Nephron progenitor cell (in vitro differentiated cells): ENCODE measurements at regions not wholly inside any gene's neighbourhood (a gene's known extent, or its start where the extent isn't known, plus 50 kb on each side); places are given as distances from the start of the nearest gene placed in this dataset.
"Not testable (repeated sequence)": the region's sequence is repeated elsewhere in the genome, so short reads cannot be mapped to it uniquely, and the experiment has no call there.

Experiments used
- DNase-seq: peaks from one replicate; pipeline ENCODE4 v3.0.0; 2021
- H3K27ac Mint-ChIP-seq: 2 replicates; pipeline ENCODE4 v1.8.0; 2021; ENCODE audit warnings: mild to moderate bottlenecking, moderate library complexity, mixed read lengths
- H3K27me3 Mint-ChIP-seq: 2 replicates; pipeline ENCODE4 v1.8.0; 2021; ENCODE audit warnings: mild to moderate bottlenecking, low read depth, mixed read lengths; ENCODE audit not compliant: poor library complexity
- H3K36me3 Mint-ChIP-seq: 2 replicates; pipeline ENCODE4 v1.8.0; 2021; ENCODE audit warnings: low read depth, mixed read lengths
- H3K4me1 Mint-ChIP-seq: 2 replicates; pipeline ENCODE4 v1.8.0; 2021; ENCODE audit warnings: mixed read lengths
- H3K4me3 Mint-ChIP-seq: 2 replicates; pipeline ENCODE4 v1.8.0; 2021; ENCODE audit warnings: mild to moderate bottlenecking, moderate library complexity, mixed read lengths
- H3K9me3 Mint-ChIP-seq: 2 replicates; pipeline ENCODE4 v1.8.0; 2021; ENCODE audit warnings: mild to moderate bottlenecking, moderate library complexity, mixed read lengths
- CTCF ChIP-seq: fragments of 200-600 bp; sonication (generic); IDR thresholded peaks from 2 replicates; pipeline ENCODE4 v1.5.0; 2021; ENCODE audit warnings: antibody characterized with exemption

GRCh38 chr1:221256773-221257172 lies 377.5 kb downstream of the HLX start:
- no peak for TF ChIP-seq CTCF
- Mint-ChIP-seq H3K4me3 (no peak overlapping the region), H3K27ac (no peak overlapping the region), H3K36me3 (peaks cover 36% of the 10 kb centered on the region), H3K27me3 (peaks cover 5% of the 10 kb centered on the region), H3K9me3 (peaks cover 69% of the 10 kb centered on the region), H3K4me1 (no peaks in the 10 kb centered on the region)
- no peak for DNase-seq

GRCh38 chr1:221257548-221257947 lies 378.3 kb downstream of the HLX start:
- not testable (repeated sequence) for DNase-seq, H3K4me3 Mint-ChIP-seq, H3K27ac Mint-ChIP-seq, H3K27me3 Mint-ChIP-seq, H3K4me1 Mint-ChIP-seq
- Mint-ChIP-seq H3K9me3 (peaks cover 77% of the 10 kb centered on the region), H3K36me3 (peaks cover 44% of the 10 kb centered on the region)

GRCh38 chr1:221262677-221263076 lies 383.4 kb downstream of the HLX start:
- peaks cover 47% of the 10 kb centered on the region for H3K36me3 Mint-ChIP-seq
- not testable (repeated sequence) for DNase-seq, H3K27me3 Mint-ChIP-seq, H3K4me3 Mint-ChIP-seq, H3K27ac Mint-ChIP-seq
- peaks cover 75% of the 10 kb centered on the region for H3K9me3 Mint-ChIP-seq
- H3K4me1 Mint-ChIP-seq = peaks cover 19% of the 10 kb centered on the region

GRCh38 chr1:221263831-221264767 lies 384.9 kb downstream of the HLX start:
- peak; percentile 8 for TF ChIP-seq CTCF
- Mint-ChIP-seq H3K27me3 (no peaks in the 10 kb centered on the region), H3K27ac (peak overlapping the region; percentile 84), H3K36me3 (peaks cover 40% of the 10 kb centered on the region), H3K4me3 (no peak overlapping the region), H3K4me1 (peaks cover 23% of the 10 kb centered on the region), H3K9me3 (peaks cover 61% of the 10 kb centered on the region)
- peak; percentile 16 for DNase-seq

GRCh38 chr1:221264848-221265247 lies 385.6 kb downstream of the HLX start:
- Mint-ChIP-seq H3K4me3 (no peak overlapping the region), H3K4me1 (peaks cover 27% of the 10 kb centered on the region), H3K9me3 (peaks cover 53% of the 10 kb centered on the region), H3K36me3 (peaks cover 35% of the 10 kb centered on the region), H3K27ac (peak overlapping the region; percentile 84), H3K27me3 (no peaks in the 10 kb centered on the region)
- TF ChIP-seq CTCF = no peak
- DNase-seq = no peak

- H3K27ac Mint-ChIP-seq = no peak overlapping the region
- H3K4me1 Mint-ChIP-seq = peaks cover 62% of the 10 kb centered on the region
- peaks cover 12% of the 10 kb centered on the region for H3K36me3 Mint-ChIP-seq
These were observed 389.1 kb downstream of the HLX start for GRCh38 chr1:221268295-221268694.

More at GRCh38 chr1:221268295-221268694, 389.1 kb downstream of the HLX start:
- Mint-ChIP-seq H3K9me3 (peaks cover 20% of the 10 kb centered on the region), H3K27me3 (no peaks in the 10 kb centered on the region), H3K4me3 (no peak overlapping the region)
- no peak for TF ChIP-seq CTCF
- DNase-seq = no peak
